ENCODE measurements at regions not wholly inside any gene's neighbourhood (a gene's known extent, or its start where the extent isn't known, plus 50 kb on each side); places are given as distances from the start of the nearest gene placed in this dataset.

DNA sequence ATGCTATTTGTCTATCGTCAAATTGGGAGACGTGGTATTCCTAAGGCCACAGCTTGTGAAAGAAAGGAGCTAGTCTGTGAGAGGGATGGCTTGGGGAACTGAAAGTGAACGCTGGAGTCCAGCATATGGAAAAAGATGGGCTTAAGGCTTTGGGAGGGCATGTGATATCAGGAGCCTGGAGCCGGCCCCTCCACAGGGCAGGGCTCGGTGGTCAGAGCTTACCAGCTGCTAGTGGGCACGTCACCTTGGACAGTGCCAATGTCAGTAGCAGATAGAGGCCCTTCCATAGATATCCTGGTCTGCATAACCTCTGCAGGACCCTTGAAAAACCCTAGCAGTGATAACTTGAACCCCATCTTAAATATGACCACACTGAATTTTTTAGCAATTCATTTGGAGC lies 259.1 kb upstream of the RAB6C start:
- DNase-seq (no peak), ATAC-seq (no peak)
- H3K36me3 ChIP-seq: no peaks in the 10 kb centered on the region
- H3K27ac ChIP-seq: no peak overlapping the region
- H3K27me3 ChIP-seq: peaks cover 0 to 23% of the 10 kb centered on the region in 2 donors
- no peak for TF ChIP-seq CTCF (IDR thresholded peaks at IDR 0.05)
- H3K4me3 ChIP-seq: no peak overlapping the region
- no peaks in the 10 kb centered on the region for H3K9me3 ChIP-seq
- no peaks in the 10 kb centered on the region for H3K4me1 ChIP-seq
- intact Hi-C loops (cut with DNase I): no loop called here

DNA sequence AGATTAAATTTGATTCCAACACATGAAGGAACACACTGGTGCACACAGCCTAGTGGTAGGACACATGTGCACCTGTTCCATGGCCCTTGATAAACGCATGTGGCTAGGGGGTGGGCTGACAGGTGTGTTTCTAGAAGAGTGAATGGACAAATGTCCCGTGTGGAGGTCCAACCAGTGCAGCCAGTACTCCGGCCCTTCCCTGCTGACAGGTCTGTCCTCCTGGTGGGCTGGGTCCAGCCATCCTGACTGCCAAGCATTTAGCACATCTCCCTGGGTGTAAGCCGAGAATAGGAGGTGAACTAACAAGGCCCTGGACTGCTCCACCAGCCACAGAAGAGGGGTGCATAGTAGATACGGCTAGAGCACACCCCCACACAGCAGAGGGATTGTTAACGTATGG lies 258.7 kb upstream of the RAB6C start:
- DNase-seq (no peak), ATAC-seq (no peak)
- Histone ChIP-seq H3K27ac (no peak overlapping the region), H3K4me3 (no peak overlapping the region), H3K9me3 (no peaks in the 10 kb centered on the region), H3K4me1 (no peaks in the 10 kb centered on the region), H3K36me3 (no peaks in the 10 kb centered on the region), H3K27me3 (peaks cover 0 to 23% of the 10 kb centered on the region in 2 donors)
- TF ChIP-seq CTCF (IDR thresholded peaks at IDR 0.05): no peak
- intact Hi-C loops (cut with DNase I): no loop called here

DNA sequence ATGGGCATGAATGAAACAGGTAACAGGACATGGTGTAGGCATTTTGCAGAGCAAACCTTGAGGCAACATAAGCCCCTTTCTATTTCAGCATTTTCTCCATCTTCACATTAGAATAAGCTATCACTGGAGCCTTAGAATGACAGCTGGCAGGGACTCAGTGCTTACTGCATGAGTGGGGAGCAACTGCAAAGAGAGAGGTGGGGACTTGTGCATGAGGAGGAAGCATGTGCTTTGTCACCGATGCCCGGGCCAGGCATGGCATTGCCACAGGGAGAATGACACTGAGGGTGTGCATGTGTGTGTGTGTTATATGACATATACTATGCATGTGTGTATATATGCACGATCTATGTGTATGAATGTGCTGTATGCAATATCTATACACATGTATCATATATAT lies 258.2 kb upstream of the RAB6C start:
- Histone ChIP-seq H3K4me1 (no peaks in the 10 kb centered on the region), H3K4me3 (no peak overlapping the region), H3K36me3 (no peaks in the 10 kb centered on the region), H3K27me3 (peaks cover 0 to 23% of the 10 kb centered on the region in 2 donors), H3K9me3 (no peaks in the 10 kb centered on the region), H3K27ac (no peak overlapping the region)
- ATAC-seq (no peak), DNase-seq (no peak)
- TF ChIP-seq CTCF (IDR thresholded peaks at IDR 0.05): no peak
- intact Hi-C loops (cut with DNase I): no loop called here

- intact Hi-C loops (cut with DNase I): no loop called here
- no peaks in the 10 kb centered on the region for H3K9me3 ChIP-seq
- H3K4me1 ChIP-seq: no peaks in the 10 kb centered on the region
- H3K27me3 ChIP-seq: peaks cover 0 to 19% of the 10 kb centered on the region in 2 donors
- H3K27ac ChIP-seq: no peak overlapping the region
- TF ChIP-seq CTCF (IDR thresholded peaks at IDR 0.05): no peak
- no peaks in the 10 kb centered on the region for H3K36me3 ChIP-seq
- DNase-seq (no peak), ATAC-seq (no peak)
- no peak overlapping the region for H3K4me3 ChIP-seq
These were observed 257.6 kb upstream of the RAB6C start for GRCh38 chr2:129721846-129722245.

- no peak for ATAC-seq
- no peak for TF ChIP-seq CTCF (IDR thresholded peaks at IDR 0.05)
- DNase-seq: no peak
- H3K4me1 ChIP-seq: no peaks in the 10 kb centered on the region
- H3K27ac ChIP-seq: no peak overlapping the region
- no peaks in the 10 kb centered on the region for H3K9me3 ChIP-seq
- H3K4me3 ChIP-seq: no peak overlapping the region
- H3K36me3 ChIP-seq: no peaks in the 10 kb centered on the region
- H3K27me3 ChIP-seq: peaks cover 0 to 13% of the 10 kb centered on the region in 2 donors
- intact Hi-C loops (cut with DNase I): no loop called here
These were observed 257.0 kb upstream of the RAB6C start for GRCh38 chr2:129722306-129723019.
